Pancreas (tissue), 10 donors: ENCODE measurements at regions not wholly inside any gene's neighbourhood (a gene's known extent, or its start where the extent isn't known, plus 50 kb on each side); places are given as distances from the start of the nearest gene placed in this dataset.

ENCODE experiments used
- ATAC-seq, 4 donors: fragments of 200-7000 bp; cut with Tn5 transposase; one replicate each; pipeline versions ENCODE4 v1.8.0 to v1.9.1; 2020; ENCODE audit warnings: mild to moderate bottlenecking in 4 of 4, moderate library complexity in 4 of 4
- DNase-seq, 6 donors: peaks; one replicate each; pipeline ENCODE4 v3.0.0-alpha.2; 2020
- FAIRE-seq: peaks from 2 replicates; lab custom pipeline; 2012; peaks lifted over from hg19 to GRCh38; lab: Jason Lieb, UNC
- H3K27ac ChIP-seq, 4 donors: fragments of 200-600 bp; sonication (generic); 1 replicate in 3 of 4; 2 replicates in 1 of 4; pipeline versions ENCODE4 v1.5.0 to v1.8.0; 2020
- H3K27me3 ChIP-seq, 4 donors: fragments of 200-600 bp; one replicate each; pipeline ENCODE4 v1.8.0; 2021
- H3K36me3 ChIP-seq, 3 donors: fragments of 200-600 bp; sonication (generic) in 1 of 3; one replicate each; pipeline versions ENCODE4 v1.5.0 to v1.8.0; 2020 to 2021
- H3K4me1 ChIP-seq, 3 donors: fragments of 200-600 bp; one replicate each; pipeline ENCODE4 v1.8.0; 2021
- H3K4me3 ChIP-seq, 4 donors: fragments of 200-600 bp; sonication (generic) in 2 of 4; one replicate each; pipeline versions ENCODE4 v1.5.0 to v1.8.0; 2020 to 2021
- H3K9me3 ChIP-seq, 4 donors: fragments of 200-600 bp; one replicate each; pipeline ENCODE4 v1.8.0; 2021
- CTCF ChIP-seq, 4 donors: fragments of 200-600 bp; sonication (generic) in 3 of 4; IDR thresholded peaks; one replicate each; pipeline versions ENCODE4 v1.5.0 to v1.8.0; 2021; ENCODE audit warnings: antibody characterized with exemption in 4 of 4
- WGBS, 2 donors: extraction: QIAGEN DNeasy Blood & Tissue Kit; methylation state at CpG; one replicate each; pipeline ENCODE4 v1.1.7; 2013; 5-methylcytosine and 5-hydroxymethylcytosine counted together
- intact Hi-C, 3 donors: fragments of 100-400 bp; cut with DNase I; formaldehyde crosslinking; loops; one replicate each; pipeline versions ENCODE4 v1.11.1 to v1.14.2; 2022
- donor health status: healthy with polysubstance abuse.
- donor health status: DM: no; HTN: no; CAD: no; lungs with moderate emphysema.
- donor health status: DM: no; HTN: no; CAD: no.
- donor health status: control.
- donor health status: control.
- donor health status: Bipolar disorder and iron deficiency.
- donor health status: DM: yes; HTN: yes; CAD: no.
- donor health status: DM: no; HTN: no; CAD: no.
- donor health status: DM: no; HTN: no; CAD: no.
- donor health status: DM: yes; HTN: yes; CAD: no.

GRCh38 chr2:49240608-49241007, 86.3 kb upstream of the FSHR start:
- TF ChIP-seq CTCF (IDR thresholded peaks at IDR 0.05), result no peak
- Histone ChIP-seq H3K27me3 (no peaks in the 10 kb centered on the region), H3K4me3 (no peak overlapping the region), H3K9me3 (no peaks in the 10 kb centered on the region), H3K36me3 (no peaks in the 10 kb centered on the region), H3K4me1 (no peaks in the 10 kb centered on the region), H3K27ac (no peak overlapping the region)
- intact Hi-C loops, result no loop called here
- no peak for DNase-seq
- 22 to 23% methylated on average over 3 of the region's 3 CpGs for WGBS, 2 donors
- FAIRE-seq, result no peak
- ATAC-seq, result peak in 1 of 4 donors; percentile 44

DNA sequence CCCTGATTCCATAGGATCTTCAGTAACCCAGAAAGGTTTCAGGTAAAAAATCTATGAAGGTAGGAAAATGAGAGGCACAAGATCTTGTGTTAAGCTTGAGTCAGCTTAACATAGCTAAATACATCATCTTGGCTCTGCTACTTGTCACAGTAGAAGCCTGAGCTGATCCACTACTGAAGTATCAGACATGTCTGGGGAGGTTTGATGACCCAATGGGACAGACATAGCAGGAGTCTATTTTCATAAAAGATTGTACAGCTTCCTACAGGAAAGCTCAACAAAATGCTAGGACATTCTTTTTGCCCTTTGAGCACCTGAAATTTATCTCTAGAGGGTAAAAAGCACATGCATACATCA, 84.3 kb upstream of the FSHR start:
- FAIRE-seq, result no peak

GRCh38 chr2:49237867-49238603, 83.7 kb upstream of the FSHR start:
- Histone ChIP-seq H3K4me1 (no peaks in the 10 kb centered on the region), H3K36me3 (no peaks in the 10 kb centered on the region), H3K27me3 (no peaks in the 10 kb centered on the region), H3K9me3 (no peaks in the 10 kb centered on the region), H3K4me3 (no peak overlapping the region), H3K27ac (no peak overlapping the region)
- whole genome bisulfite sequencing, 2 donors, result 46 to 54% methylated on average over 6 of the region's 6 CpGs
- FAIRE-seq (no peak), ATAC-seq (no peak), DNase-seq (no peak)
- intact Hi-C loops, result no loop called here
- no peak for TF ChIP-seq CTCF (IDR thresholded peaks at IDR 0.05)

More for the DNA sequence above, 84.3 kb upstream of the FSHR start:
- no peaks in the 10 kb centered on the region for H3K27me3 ChIP-seq
- H3K9me3 ChIP-seq, result no peaks in the 10 kb centered on the region
- DNase-seq, result no peak
- no peak overlapping the region for H3K27ac ChIP-seq
- no peak for ATAC-seq
- no peaks in the 10 kb centered on the region for H3K4me1 ChIP-seq
- no peaks in the 10 kb centered on the region for H3K36me3 ChIP-seq
- intact Hi-C loops, result no loop called here
- no peak overlapping the region for H3K4me3 ChIP-seq
- TF ChIP-seq CTCF (IDR thresholded peaks at IDR 0.05), result no peak

DNA sequence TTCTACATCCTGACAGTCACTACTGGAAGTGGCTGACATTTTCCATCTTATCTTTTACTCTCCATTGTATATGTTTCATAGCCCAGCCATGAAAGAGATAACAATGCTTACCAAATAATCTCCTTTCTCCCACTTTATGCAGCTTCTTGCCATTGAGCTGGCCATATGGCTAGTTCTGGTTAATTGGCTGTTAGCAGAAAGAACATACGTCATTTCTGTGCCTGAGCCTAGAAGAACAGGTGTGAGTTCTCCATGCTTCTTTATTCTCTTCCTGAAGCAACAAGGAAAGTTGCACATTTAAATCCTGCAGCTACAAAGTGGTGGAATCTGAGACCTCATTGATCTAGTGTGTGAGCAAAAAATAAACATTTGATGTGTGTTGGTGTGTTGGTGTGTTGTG, 82.0 kb upstream of the FSHR start:
- TF ChIP-seq CTCF (IDR thresholded peaks at IDR 0.05), result no peak
- no peaks in the 10 kb centered on the region for H3K4me1 ChIP-seq
- H3K36me3 ChIP-seq, result no peaks in the 10 kb centered on the region
- ATAC-seq (no peak), DNase-seq (no peak), FAIRE-seq (no peak)
- intact Hi-C loops, result no loop called here
- H3K9me3 ChIP-seq, result no peaks in the 10 kb centered on the region
- no peak overlapping the region for H3K27ac ChIP-seq
- H3K4me3 ChIP-seq, result no peak overlapping the region
- WGBS, 2 donors, result 71 to 72% methylated on average over 1 of the region's 1 CpG
- no peaks in the 10 kb centered on the region for H3K27me3 ChIP-seq

- no peak for TF ChIP-seq CTCF (IDR thresholded peaks at IDR 0.05)
- H3K36me3 ChIP-seq, result no peaks in the 10 kb centered on the region
- H3K4me3 ChIP-seq, result no peak overlapping the region
- ATAC-seq, result no peak
- H3K4me1 ChIP-seq, result peaks cover 0 to 24% (median 0%) of the 10 kb centered on the region in 3 donors
- intact Hi-C loops, result no loop called here
- H3K27ac ChIP-seq, result no peak overlapping the region
- no peaks in the 10 kb centered on the region for H3K27me3 ChIP-seq
- no peak for DNase-seq
- WGBS, 2 donors, result 71 to 78% methylated on average over 4 of the region's 4 CpGs
- FAIRE-seq, result no peak
- no peaks in the 10 kb centered on the region for H3K9me3 ChIP-seq
Measured at GRCh38 chr2:49226360-49226759, 72.0 kb upstream of the FSHR start.
